ENCODE measurements at regions not wholly inside any gene's neighbourhood (a gene's known extent, or its start where the extent isn't known, plus 50 kb on each side); places are given as distances from the start of the nearest gene placed in this dataset.

DNA sequence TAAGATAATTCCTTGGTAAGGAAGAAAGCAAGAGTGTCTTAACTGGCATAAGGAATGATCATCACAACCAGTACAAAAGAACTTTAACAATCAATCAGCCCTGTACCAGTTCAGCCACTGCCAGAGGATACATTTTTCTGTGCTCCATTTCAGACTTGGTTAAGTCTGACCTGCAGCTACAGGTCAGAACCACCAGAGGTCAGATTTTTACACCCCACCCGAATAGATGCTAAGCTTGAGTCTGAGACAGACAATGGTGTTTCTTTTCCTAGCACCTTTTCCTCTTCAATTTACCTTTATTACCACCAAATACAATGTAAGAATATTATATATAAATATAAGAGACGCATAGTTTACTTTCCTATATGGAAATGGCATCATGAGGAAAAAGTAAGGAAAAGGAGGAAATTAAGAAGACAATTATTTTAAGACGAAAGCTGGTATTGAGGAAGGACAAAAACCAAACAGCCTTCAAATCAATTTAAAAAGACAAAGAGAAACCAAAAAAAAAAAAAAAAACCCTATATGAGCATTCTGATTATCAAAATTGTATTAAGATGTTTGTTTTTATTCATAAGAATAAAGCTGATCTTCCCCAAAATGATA, 215.3 kb upstream of the TTC29 start:
- TF ChIP-seq, protein P1, sequence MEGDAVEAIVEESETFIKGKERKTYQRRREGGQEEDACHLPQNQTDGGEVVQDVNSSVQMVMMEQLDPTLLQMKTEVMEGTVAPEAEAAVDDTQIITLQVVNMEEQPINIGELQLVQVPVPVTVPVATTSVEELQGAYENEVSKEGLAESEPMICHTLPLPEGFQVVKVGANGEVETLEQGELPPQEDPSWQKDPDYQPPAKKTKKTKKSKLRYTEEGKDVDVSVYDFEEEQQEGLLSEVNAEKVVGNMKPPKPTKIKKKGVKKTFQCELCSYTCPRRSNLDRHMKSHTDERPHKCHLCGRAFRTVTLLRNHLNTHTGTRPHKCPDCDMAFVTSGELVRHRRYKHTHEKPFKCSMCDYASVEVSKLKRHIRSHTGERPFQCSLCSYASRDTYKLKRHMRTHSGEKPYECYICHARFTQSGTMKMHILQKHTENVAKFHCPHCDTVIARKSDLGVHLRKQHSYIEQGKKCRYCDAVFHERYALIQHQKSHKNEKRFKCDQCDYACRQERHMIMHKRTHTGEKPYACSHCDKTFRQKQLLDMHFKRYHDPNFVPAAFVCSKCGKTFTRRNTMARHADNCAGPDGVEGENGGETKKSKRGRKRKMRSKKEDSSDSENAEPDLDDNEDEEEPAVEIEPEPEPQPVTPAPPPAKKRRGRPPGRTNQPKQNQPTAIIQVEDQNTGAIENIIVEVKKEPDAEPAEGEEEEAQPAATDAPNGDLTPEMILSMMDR (IDR thresholded peaks at IDR 0.05) = peak in 3 of 4 experiments; percentile 46 to 62 (median 57)
- TF ChIP-seq POLR2A (IDR thresholded peaks at IDR 0.05) (no peak), POLR2AphosphoS5 (IDR thresholded peaks at IDR 0.05) (no peak)

Data from prostate gland (tissue), 2 donors.